ENCODE measurements at regions not wholly inside any gene's neighbourhood (a gene's known extent, or its start where the extent isn't known, plus 50 kb on each side); places are given as distances from the start of the nearest gene placed in this dataset.
"Not testable (repeated sequence)": the region's sequence is repeated elsewhere in the genome, so short reads cannot be mapped to it uniquely, and the experiment has no call there.

- no peaks in the 10 kb centered on the region for H3K36me3 ChIP-seq (ENCODE audit: insufficient read depth, low read depth, low read length)
- H3K27me3 ChIP-seq (ENCODE audit: insufficient read depth, low read length) = no peaks in the 10 kb centered on the region
- H3K9me3 ChIP-seq (ENCODE audit: insufficient read depth, low read depth, low read length) = peaks cover 9% of the 10 kb centered on the region
- no peak overlapping the region for H3K27ac ChIP-seq (ENCODE audit: low read length)
- no peak overlapping the region for H3K9ac ChIP-seq (ENCODE audit: low read depth, low read length)
- H3K4me1 ChIP-seq (ENCODE audit: insufficient read depth, low read length) = no peaks in the 10 kb centered on the region
- no peak overlapping the region for H3K4me3 ChIP-seq (ENCODE audit: low read length)
Measured at GRCh38 chr4:127469542-127469941, 163.2 kb upstream of the INTU start.

GRCh38 chr4:127469959-127470809, 162.6 kb upstream of the INTU start:
- no peaks in the 10 kb centered on the region for H3K36me3 ChIP-seq (ENCODE audit: insufficient read depth, low read depth, low read length)
- no peaks in the 10 kb centered on the region for H3K27me3 ChIP-seq (ENCODE audit: insufficient read depth, low read length)
- H3K9ac ChIP-seq (ENCODE audit: low read depth, low read length) = no peak overlapping the region
- no peaks in the 10 kb centered on the region for H3K4me1 ChIP-seq (ENCODE audit: insufficient read depth, low read length)
- H3K27ac ChIP-seq (ENCODE audit: low read length) = no peak overlapping the region
- peaks cover 9% of the 10 kb centered on the region for H3K9me3 ChIP-seq (ENCODE audit: insufficient read depth, low read depth, low read length)
- no peak overlapping the region for H3K4me3 ChIP-seq (ENCODE audit: low read length)

- H3K27ac ChIP-seq (ENCODE audit: low read length); H3K4me3 ChIP-seq (ENCODE audit: low read length); H3K27me3 ChIP-seq (ENCODE audit: insufficient read depth, low read length); H3K4me1 ChIP-seq (ENCODE audit: insufficient read depth, low read length); H3K36me3 ChIP-seq (ENCODE audit: insufficient read depth, low read depth, low read length); H3K9ac ChIP-seq (ENCODE audit: low read depth, low read length); H3K9me3 ChIP-seq (ENCODE audit: insufficient read depth, low read depth, low read length): not testable (repeated sequence)
Measured at GRCh38 chr4:127478271-127478670, 154.5 kb upstream of the INTU start.

GRCh38 chr4:127479031-127479622, 153.6 kb upstream of the INTU start:
- Histone ChIP-seq H3K4me3 (ENCODE audit: low read length) (no peak overlapping the region), H3K27me3 (ENCODE audit: insufficient read depth, low read length) (no peaks in the 10 kb centered on the region), H3K9me3 (ENCODE audit: insufficient read depth, low read depth, low read length) (no peaks in the 10 kb centered on the region), H3K4me1 (ENCODE audit: insufficient read depth, low read length) (no peaks in the 10 kb centered on the region), H3K27ac (ENCODE audit: low read length) (no peak overlapping the region), H3K36me3 (ENCODE audit: insufficient read depth, low read depth, low read length) (no peaks in the 10 kb centered on the region), H3K9ac (ENCODE audit: low read depth, low read length) (no peak overlapping the region)

- H3K27me3 ChIP-seq (ENCODE audit: insufficient read depth, low read length) = no peaks in the 10 kb centered on the region
- H3K4me3 ChIP-seq (ENCODE audit: low read length) = no peak overlapping the region
- no peak overlapping the region for H3K27ac ChIP-seq (ENCODE audit: low read length)
- no peak overlapping the region for H3K9ac ChIP-seq (ENCODE audit: low read depth, low read length)
- H3K36me3 ChIP-seq (ENCODE audit: insufficient read depth, low read depth, low read length) = no peaks in the 10 kb centered on the region
- H3K9me3 ChIP-seq (ENCODE audit: insufficient read depth, low read depth, low read length) = no peaks in the 10 kb centered on the region
- peaks cover 4% of the 10 kb centered on the region; the same call in 1 of the 2 replicates for H3K4me1 ChIP-seq (ENCODE audit: insufficient read depth, low read length)
Measured at GRCh38 chr4:127482049-127482448, 150.7 kb upstream of the INTU start.

- Histone ChIP-seq H3K9me3 (ENCODE audit: insufficient read depth, low read depth, low read length) (no peaks in the 10 kb centered on the region), H3K36me3 (ENCODE audit: insufficient read depth, low read depth, low read length) (no peaks in the 10 kb centered on the region), H3K9ac (ENCODE audit: low read depth, low read length) (no peak overlapping the region), H3K27me3 (ENCODE audit: insufficient read depth, low read length) (no peaks in the 10 kb centered on the region), H3K4me3 (ENCODE audit: low read length) (no peak overlapping the region), H3K27ac (ENCODE audit: low read length) (no peak overlapping the region), H3K4me1 (ENCODE audit: insufficient read depth, low read length) (peaks cover 4% of the 10 kb centered on the region; the same call in 1 of the 2 replicates)
Measured at GRCh38 chr4:127484117-127484516, 148.6 kb upstream of the INTU start.

GRCh38 chr4:127486248-127486647, 146.5 kb upstream of the INTU start:
- Histone ChIP-seq H3K9ac (ENCODE audit: low read depth, low read length) (no peak overlapping the region), H3K4me3 (ENCODE audit: low read length) (no peak overlapping the region), H3K27ac (ENCODE audit: low read length) (peak overlapping the region; percentile 49), H3K36me3 (ENCODE audit: insufficient read depth, low read depth, low read length) (no peaks in the 10 kb centered on the region), H3K9me3 (ENCODE audit: insufficient read depth, low read depth, low read length) (no peaks in the 10 kb centered on the region), H3K27me3 (ENCODE audit: insufficient read depth, low read length) (no peaks in the 10 kb centered on the region), H3K4me1 (ENCODE audit: insufficient read depth, low read length) (peaks cover 4% of the 10 kb centered on the region; the same call in 1 of the 2 replicates)

- no peaks in the 10 kb centered on the region for H3K9me3 ChIP-seq (ENCODE audit: insufficient read depth, low read depth, low read length)
- no peak overlapping the region for H3K27ac ChIP-seq (ENCODE audit: low read length)
- no peak overlapping the region for H3K4me3 ChIP-seq (ENCODE audit: low read length)
- H3K27me3 ChIP-seq (ENCODE audit: insufficient read depth, low read length) = no peaks in the 10 kb centered on the region
- H3K4me1 ChIP-seq (ENCODE audit: insufficient read depth, low read length) = no peaks in the 10 kb centered on the region; the same call in none of the 2 replicates
- H3K36me3 ChIP-seq (ENCODE audit: insufficient read depth, low read depth, low read length) = no peaks in the 10 kb centered on the region
- H3K9ac ChIP-seq (ENCODE audit: low read depth, low read length) = no peak overlapping the region
Measured at GRCh38 chr4:127491571-127491970, 141.2 kb upstream of the INTU start.

- not testable (repeated sequence) for H3K9ac ChIP-seq (ENCODE audit: low read depth, low read length); H3K9me3 ChIP-seq (ENCODE audit: insufficient read depth, low read depth, low read length); H3K27me3 ChIP-seq (ENCODE audit: insufficient read depth, low read length); H3K27ac ChIP-seq (ENCODE audit: low read length); H3K36me3 ChIP-seq (ENCODE audit: insufficient read depth, low read depth, low read length); H3K4me3 ChIP-seq (ENCODE audit: low read length); H3K4me1 ChIP-seq (ENCODE audit: insufficient read depth, low read length)
Measured at GRCh38 chr4:127496875-127497274, 135.9 kb upstream of the INTU start.

- Histone ChIP-seq H3K36me3 (ENCODE audit: insufficient read depth, low read depth, low read length) (no peaks in the 10 kb centered on the region), H3K9ac (ENCODE audit: low read depth, low read length) (no peak overlapping the region), H3K4me1 (ENCODE audit: insufficient read depth, low read length) (peaks cover 11% of the 10 kb centered on the region), H3K27ac (ENCODE audit: low read length) (no peak overlapping the region), H3K4me3 (ENCODE audit: low read length) (no peak overlapping the region), H3K27me3 (ENCODE audit: insufficient read depth, low read length) (no peaks in the 10 kb centered on the region), H3K9me3 (ENCODE audit: insufficient read depth, low read depth, low read length) (no peaks in the 10 kb centered on the region)
Measured at GRCh38 chr4:127498366-127498765, 134.4 kb upstream of the INTU start.

- Histone ChIP-seq H3K4me1 (ENCODE audit: insufficient read depth, low read length) (peaks cover 15% of the 10 kb centered on the region; the same call in 1 of the 2 replicates), H3K9ac (ENCODE audit: low read depth, low read length) (no peak overlapping the region), H3K4me3 (ENCODE audit: low read length) (no peak overlapping the region), H3K27ac (ENCODE audit: low read length) (no peak overlapping the region), H3K27me3 (ENCODE audit: insufficient read depth, low read length) (no peaks in the 10 kb centered on the region), H3K9me3 (ENCODE audit: insufficient read depth, low read depth, low read length) (no peaks in the 10 kb centered on the region), H3K36me3 (ENCODE audit: insufficient read depth, low read depth, low read length) (no peaks in the 10 kb centered on the region)
Measured at GRCh38 chr4:127500242-127500641, 132.5 kb upstream of the INTU start.

- Histone ChIP-seq H3K27ac (ENCODE audit: low read length) (no peak overlapping the region), H3K9ac (ENCODE audit: low read depth, low read length) (no peak overlapping the region), H3K27me3 (ENCODE audit: insufficient read depth, low read length) (no peaks in the 10 kb centered on the region)
Measured at GRCh38 chr4:127501103-127501502, 131.7 kb upstream of the INTU start.

More at GRCh38 chr4:127501103-127501502, 131.7 kb upstream of the INTU start:
- no peaks in the 10 kb centered on the region for H3K9me3 ChIP-seq (ENCODE audit: insufficient read depth, low read depth, low read length)
- no peak overlapping the region for H3K4me3 ChIP-seq (ENCODE audit: low read length)
- peaks cover 15% of the 10 kb centered on the region; the same call in 1 of the 2 replicates for H3K4me1 ChIP-seq (ENCODE audit: insufficient read depth, low read length)
- no peaks in the 10 kb centered on the region for H3K36me3 ChIP-seq (ENCODE audit: insufficient read depth, low read depth, low read length)

Measured in iPS-20b (cell line).